Skeletal muscle satellite cell (primary cell): ENCODE measurements at regions not wholly inside any gene's neighbourhood (a gene's known extent, or its start where the extent isn't known, plus 50 kb on each side); places are given as distances from the start of the nearest gene placed in this dataset. TPM values are rescaled to one million over a fixed set of nuclear protein-coding genes. Genes with fewer than 3 reads are reported as not detected.

Experiments used
- H3K27me3 ChIP-seq: 2 replicates; pipeline ENCODE4 v1.7.0; 2013; ENCODE audit warnings: low read length; ENCODE audit not compliant: control insufficient read depth, insufficient read depth
- H3K36me3 ChIP-seq: 2 replicates; pipeline ENCODE4 v1.7.0; 2013; ENCODE audit warnings: mild to moderate bottlenecking, control low read depth, low read length; ENCODE audit not compliant: insufficient read depth
- H3K4me1 ChIP-seq: 2 replicates; pipeline ENCODE4 v1.7.0; 2013; ENCODE audit warnings: low read length; ENCODE audit not compliant: control insufficient read depth, insufficient read depth
- H3K4me2 ChIP-seq: 2 replicates; pipeline ENCODE4 v1.7.0; 2013; ENCODE audit warnings: mild to moderate bottlenecking, low read length
- H3K4me3 ChIP-seq: 2 replicates; pipeline ENCODE4 v1.7.0; 2013; ENCODE audit warnings: low read length
- H3K9ac ChIP-seq: 2 replicates; pipeline ENCODE4 v1.7.0; 2013; ENCODE audit warnings: mild to moderate bottlenecking, low read depth, low read length, moderate library complexity
- H3K9me3 ChIP-seq: replicated peaks from 2 replicates; pipeline ENCODE4 v1.7.0; 2013; ENCODE audit warnings: mild to moderate bottlenecking, control low read depth, low read length
- small RNA-seq: library from RNA; depleted of rRNA; stranded (forward); fragments of <200 nt; gene quantifications from one replicate; pipeline ENCODE3, GENCODE V24; 2012

DNA sequence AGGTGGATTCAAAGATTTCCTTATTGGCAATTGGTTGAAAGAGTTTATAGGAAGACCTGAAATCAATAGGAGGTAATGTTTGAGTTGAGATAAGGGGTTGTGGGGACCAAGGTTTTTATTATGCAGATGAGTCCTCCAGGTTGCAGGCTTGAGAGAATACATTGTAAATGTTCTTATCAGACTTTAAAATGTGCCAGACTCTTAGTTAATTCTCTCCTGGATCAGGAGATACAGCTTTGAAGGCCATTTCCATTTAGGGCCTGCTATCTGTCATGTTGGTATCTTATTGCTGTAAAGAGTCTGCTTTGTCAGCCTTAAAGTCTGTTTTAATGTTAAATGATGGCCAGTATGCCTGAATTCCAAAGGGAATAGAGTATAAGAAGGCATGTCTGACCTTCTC lies 61.8 kb upstream of the CALCR start:
- Histone ChIP-seq H3K36me3 (no peaks in the 10 kb centered on the region), H3K9ac (no peak overlapping the region), H3K9me3 (no peaks in the 10 kb centered on the region), H3K4me1 (no peaks in the 10 kb centered on the region), H3K4me3 (no peak overlapping the region), H3K4me2 (no peak overlapping the region), H3K27me3 (no peaks in the 10 kb centered on the region)

DNA sequence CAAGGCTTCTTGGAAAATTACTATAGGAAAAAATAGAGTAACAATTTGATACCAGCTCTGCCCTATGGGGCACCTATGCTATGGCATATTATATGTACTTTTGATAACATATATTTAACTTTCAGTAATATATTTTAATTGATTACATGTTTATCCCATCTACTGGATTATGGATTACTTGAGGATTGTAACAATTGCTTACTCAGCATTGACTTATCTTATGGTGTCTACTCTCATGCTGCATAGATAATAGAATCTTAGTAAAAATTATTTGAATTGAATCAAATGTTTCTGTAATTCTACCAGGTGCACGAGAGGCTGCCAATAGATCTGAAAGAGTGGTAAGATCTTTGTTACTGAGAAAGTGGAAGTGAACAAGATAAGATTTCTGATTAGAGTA lies 57.8 kb upstream of the CALCR start:
- Histone ChIP-seq H3K9ac (no peak overlapping the region), H3K4me1 (no peaks in the 10 kb centered on the region), H3K9me3 (no peaks in the 10 kb centered on the region)

DNA sequence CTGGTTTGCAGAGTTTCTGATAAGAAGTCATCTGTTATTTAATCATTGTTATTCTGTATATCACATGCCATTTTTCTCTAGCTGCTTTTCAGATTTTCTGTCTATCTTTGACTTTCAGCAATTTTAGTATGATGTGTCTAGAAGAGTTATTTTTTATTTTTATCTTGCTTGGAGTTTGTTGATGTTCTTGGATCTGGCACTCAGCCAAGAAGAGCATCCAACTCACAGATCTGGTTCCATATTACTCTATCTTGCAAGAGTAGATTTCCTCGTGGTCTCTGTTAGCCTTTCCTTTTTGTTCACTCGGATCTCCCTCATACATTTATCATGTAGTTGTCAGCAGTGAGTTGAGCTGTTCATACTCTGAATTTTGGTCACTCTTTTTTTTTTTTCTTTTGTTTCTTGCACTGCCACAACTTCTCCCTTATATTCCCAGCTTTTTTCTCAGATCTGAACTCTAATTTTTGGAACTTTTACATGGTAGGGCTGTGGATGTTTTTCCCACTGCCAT lies 54.8 kb upstream of the CALCR start:
- H3K9ac ChIP-seq, result no peak overlapping the region
- no peaks in the 10 kb centered on the region for H3K4me1 ChIP-seq
- H3K36me3 ChIP-seq, result no peaks in the 10 kb centered on the region
- no peak overlapping the region for H3K4me2 ChIP-seq
- H3K27me3 ChIP-seq, result no peaks in the 10 kb centered on the region
- no peak overlapping the region for H3K4me3 ChIP-seq
- H3K9me3 ChIP-seq, result no peaks in the 10 kb centered on the region

More for the DNA sequence above, 57.8 kb upstream of the CALCR start:
- Histone ChIP-seq H3K4me2 (no peak overlapping the region), H3K27me3 (no peaks in the 10 kb centered on the region), H3K36me3 (no peaks in the 10 kb centered on the region), H3K4me3 (no peak overlapping the region)

DNA sequence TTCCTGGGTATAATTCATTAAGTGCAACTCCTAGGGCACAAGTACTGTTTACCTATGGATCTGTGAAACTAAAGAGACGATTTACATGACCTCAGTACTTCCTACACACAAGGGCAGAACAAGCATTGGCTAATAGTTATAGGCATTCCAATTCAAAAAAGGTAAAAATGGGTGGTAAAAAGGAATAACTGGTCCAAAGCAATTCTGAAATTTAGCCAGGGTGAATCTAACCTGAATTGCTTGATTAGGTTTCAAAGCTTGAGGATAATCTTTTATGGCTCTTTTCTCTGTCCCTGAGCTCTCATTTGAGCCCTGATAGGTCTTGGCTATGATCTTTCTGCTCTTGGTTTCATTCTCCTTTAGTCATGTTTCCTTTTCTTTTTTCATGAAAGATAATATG lies 52.3 kb upstream of the CALCR start:
- no peaks in the 10 kb centered on the region for H3K27me3 ChIP-seq
- H3K36me3 ChIP-seq, result no peaks in the 10 kb centered on the region
- H3K4me2 ChIP-seq, result no peak overlapping the region
- H3K4me3 ChIP-seq, result no peak overlapping the region
- H3K9me3 ChIP-seq, result no peaks in the 10 kb centered on the region
- no peak overlapping the region for H3K9ac ChIP-seq
- no peaks in the 10 kb centered on the region for H3K4me1 ChIP-seq

Small RNA genes lying in the stretch of these regions (small RNA-seq; reads per million reads assigned to genes)
- not detected for gene AC002075.2
- gene MIR4652, result not detected
